ENCODE measurements at regions not wholly inside any gene's neighbourhood (a gene's known extent, or its start where the extent isn't known, plus 50 kb on each side); places are given as distances from the start of the nearest gene placed in this dataset.

DNA sequence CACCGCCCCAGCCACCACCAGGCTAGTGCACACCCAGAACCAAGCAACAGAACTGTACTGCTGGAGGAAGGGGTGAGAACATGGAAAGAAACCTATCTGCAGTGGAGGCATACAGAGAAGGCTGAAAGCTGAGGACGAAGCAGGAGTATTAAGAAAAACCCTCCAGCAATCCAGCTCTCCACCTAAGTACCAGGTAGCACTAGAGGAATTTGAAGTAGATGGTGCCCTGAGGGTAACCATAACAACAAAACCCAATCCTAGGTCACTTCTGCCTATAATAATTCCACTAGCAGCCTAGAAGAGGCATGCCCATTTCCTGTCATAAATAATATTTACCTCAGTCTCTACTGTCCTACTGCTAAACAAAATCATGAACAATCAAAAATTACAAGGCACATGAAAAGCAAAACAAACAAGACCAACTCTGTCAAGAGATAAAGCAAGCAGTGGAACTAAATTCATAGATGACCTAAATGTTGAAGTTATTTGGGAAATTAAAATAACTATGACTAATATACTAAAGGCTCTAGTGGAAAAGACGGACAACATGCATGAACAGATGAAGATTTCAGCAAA lies 51.1 kb downstream of the HYCC1 start:
- no peak for DNase-seq

- DNase-seq, result no peak
Observed at GRCh38 chr7:22958742-22959141, 55.2 kb downstream of the HYCC1 start.

DNA sequence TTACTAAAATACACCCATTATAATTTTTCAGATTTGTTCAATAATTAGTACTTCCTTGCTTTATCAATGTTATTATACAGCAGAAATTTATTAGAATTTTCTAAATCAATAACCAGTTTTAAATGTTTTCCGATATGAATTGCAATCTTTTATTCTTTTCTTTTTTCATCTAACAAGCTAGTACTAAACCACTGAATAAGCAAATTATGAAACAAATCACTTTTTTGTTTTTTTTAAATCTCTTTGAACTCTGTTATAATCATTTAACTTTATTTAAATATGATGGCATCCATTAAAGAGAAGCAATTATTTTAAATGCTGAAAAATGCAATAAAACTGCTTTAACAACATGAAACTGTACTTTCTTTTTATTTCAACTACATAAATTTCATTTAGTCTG lies 59.7 kb downstream of the HYCC1 start:
- no peak for DNase-seq

DNA sequence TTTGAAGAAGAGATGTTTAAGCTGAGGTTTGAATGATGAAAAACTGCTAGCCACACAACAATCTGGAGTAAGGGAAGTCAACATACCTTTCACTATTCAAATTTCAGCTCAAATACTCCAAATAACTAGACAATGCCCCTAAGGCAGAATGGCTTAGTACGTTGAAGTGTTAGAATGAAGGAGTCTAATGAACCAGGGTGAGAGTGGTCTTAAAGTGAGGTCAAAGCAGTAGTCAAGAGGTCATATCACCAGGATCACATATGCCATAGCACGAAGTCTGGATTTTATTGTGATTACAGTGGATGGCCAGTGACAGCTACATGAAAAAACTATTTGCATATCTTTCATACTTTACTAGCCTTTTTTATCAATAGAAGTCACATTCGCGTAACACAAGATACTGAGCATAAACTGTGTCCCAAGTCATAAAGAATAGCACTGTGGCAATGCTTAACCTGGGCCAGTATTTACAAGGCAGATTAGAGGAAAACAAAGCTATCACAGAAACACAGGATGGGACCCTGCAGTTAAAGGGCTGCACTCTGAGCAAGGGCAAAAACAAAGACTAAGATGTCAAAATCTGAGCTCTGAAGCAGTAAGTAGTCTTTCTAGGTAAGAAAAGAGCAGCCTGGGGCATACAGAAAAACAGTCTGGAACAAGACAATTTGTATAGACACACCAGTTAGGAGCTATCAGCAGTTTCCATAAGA lies 61.5 kb downstream of the HYCC1 start:
- DNase-seq, result no peak

GRCh38 chr7:22949944-22950343 lies 64.0 kb downstream of the HYCC1 start:
- no peak for DNase-seq

DNA sequence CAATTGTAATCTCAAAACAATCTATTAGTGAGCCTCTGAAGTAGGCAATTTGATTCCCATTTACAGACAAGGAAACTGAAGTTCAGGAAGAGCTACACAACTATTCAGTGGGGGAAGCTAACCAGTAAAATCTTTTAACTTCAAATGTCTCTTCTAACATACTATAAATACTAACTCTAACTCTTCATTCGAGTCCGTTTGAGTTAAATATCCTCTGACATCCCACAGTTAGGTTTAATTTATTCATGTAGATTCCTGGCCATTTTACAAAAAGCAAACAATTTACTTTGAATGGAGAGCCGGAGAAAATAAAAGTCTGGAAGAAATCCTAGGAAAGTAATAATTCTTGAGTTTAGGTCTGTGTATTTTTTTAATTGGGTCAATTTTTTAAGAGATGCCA lies 64.7 kb downstream of the HYCC1 start:
- no peak for DNase-seq

DNA sequence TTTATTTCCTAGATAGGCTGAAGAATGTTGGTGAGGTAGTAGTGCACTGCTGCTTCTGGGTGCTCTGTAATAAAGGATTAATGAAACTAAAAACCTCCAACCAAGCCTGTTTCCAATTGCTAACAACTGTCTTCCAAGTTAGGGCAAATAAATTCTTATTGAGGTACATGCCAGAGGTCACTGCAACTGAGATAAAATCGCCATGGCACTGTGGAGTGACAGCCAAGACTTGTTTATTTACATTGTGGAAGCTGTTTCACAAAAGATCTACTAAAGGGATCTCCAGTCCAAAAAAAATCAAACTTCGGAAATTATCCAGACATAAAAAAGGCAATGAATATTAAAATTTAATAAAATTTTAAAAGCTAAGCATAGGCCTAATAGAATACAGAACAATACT lies 65.2 kb downstream of the HYCC1 start:
- DNase-seq, result no peak

GRCh38 chr7:22945584-22945983 lies 68.3 kb downstream of the HYCC1 start:
- no peak for DNase-seq

GRCh38 chr7:22944510-22944909 lies 69.4 kb downstream of the HYCC1 start:
- no peak for DNase-seq

- no peak for DNase-seq
Observed at GRCh38 chr7:22944022-22944421, 69.9 kb downstream of the HYCC1 start.

DNA sequence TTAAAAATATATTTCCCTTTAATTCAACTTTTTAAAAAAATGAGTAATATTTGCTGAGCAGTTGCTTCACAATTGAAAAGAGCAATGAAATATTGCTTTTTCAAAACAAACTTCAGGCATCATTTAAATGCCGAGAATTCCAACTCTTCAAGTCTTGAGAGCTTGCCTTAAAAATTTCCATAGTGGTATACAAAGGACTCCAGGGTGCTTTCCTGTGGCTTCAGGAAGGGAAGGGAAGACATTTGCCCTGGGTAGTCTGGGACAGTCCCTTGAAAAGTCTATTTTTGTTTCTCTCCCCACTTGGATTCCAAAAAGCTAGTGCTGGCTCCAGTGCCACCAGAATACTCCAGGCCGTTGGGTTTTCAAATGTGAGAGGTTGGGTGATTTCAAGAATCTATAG lies 71.7 kb downstream of the HYCC1 start:
- no peak for DNase-seq

DNA sequence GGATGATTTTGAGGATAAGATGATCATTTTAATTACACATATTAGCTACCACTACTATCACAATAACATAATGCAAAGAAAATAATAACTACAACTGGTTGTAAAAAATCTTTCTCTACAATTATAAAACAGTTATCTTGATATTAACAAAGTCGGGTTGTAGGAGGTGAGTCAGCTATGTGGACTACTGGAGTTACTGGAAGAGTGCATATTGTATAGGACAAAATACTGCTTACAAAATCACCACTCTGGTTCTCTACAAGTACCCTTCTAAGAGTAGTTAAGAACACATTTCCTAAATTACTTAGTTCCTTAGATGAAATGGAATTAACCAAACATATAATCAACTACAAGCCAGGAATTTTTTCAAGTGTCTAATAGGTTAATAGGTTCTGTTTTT lies 74.1 kb downstream of the HYCC1 start:
- DNase-seq, result no peak

- DNase-seq, result no peak
Observed at GRCh38 chr7:22937946-22938345, 76.0 kb downstream of the HYCC1 start.

- no peak for DNase-seq
Observed at GRCh38 chr7:22936246-22936645, 77.7 kb downstream of the HYCC1 start.

- no peak for DNase-seq
Observed at GRCh38 chr7:22935269-22935668, 78.7 kb downstream of the HYCC1 start.

- DNase-seq, result no peak
Observed at GRCh38 chr7:22934473-22935065, 79.4 kb downstream of the HYCC1 start.

GRCh38 chr7:22934023-22934422 lies 79.9 kb downstream of the HYCC1 start:
- no peak for DNase-seq

- DNase-seq, result no peak
Observed at GRCh38 chr7:22932896-22933295, 81.0 kb downstream of the HYCC1 start.

DNA sequence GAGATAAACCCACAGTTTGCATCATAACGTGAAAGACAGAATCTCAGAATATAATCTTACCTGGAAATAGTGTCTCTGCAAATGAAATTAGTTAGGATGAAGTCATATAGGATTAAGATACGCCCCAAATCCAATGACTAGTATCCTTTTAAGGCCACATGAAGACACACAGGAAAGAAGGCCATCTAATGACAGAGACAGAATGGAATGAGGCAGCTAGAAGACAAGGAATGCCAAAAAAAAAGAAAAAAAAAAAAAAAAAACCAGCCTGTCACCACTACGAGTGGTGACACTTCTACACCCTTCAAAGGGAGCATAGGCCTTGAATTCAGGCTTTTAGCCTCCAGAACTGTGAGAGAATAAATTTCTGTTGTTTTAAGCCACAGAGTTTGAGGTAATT lies 82.9 kb downstream of the HYCC1 start:
- no peak for DNase-seq

GRCh38 chr7:22922307-22922706 lies 91.6 kb downstream of the HYCC1 start:
- no peak for DNase-seq

GRCh38 chr7:22921386-22922086 lies 92.4 kb downstream of the HYCC1 start:
- DNase-seq, result no peak

DNA sequence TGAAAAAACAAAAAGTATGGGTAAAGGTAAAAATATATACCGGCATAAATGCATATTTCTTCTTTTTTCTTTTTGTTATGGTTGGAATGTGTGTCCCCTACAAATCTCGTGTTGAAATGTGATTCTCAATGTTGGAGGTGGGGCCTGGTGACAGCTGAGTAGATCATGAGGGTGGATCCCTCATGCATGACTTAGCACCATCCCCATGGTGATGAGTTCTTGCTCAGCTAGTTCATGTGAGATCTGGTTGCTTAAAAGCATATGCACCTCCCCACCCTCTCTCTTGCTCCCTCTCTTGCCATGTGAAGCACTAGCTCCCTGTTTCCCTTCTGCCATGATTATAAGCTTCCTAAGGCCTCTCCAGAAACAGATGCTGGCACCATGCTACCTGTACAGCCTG lies 93.3 kb downstream of the HYCC1 start:
- peak; percentile 15 to 22 for DNase-seq

GRCh38 chr7:22913158-22913557 lies 90.5 kb upstream of the TOMM7 start:
- DNase-seq, result no peak

DNA sequence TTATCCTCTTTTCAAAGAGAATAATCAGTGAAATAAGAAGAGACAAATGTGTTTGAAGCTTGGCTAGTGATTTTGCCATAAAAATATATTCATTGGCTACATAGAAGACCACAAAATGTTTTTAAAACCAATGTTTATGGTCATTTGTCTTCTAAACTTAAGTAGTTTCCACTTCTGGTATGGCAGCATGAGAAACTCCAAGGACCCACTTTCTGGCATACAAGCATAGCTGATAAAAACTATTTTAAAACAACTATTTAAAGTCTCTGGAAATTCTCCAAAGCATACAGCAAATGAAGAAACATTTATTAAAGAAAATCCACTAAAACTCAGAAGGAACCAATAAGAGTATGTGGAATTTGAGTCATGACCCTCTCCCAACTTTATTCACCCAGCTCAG lies 89.2 kb upstream of the TOMM7 start:
- DNase-seq, result no peak
